HG03066 (cell line): ENCODE measurements at regions not wholly inside any gene's neighbourhood (a gene's known extent, or its start where the extent isn't known, plus 50 kb on each side); places are given as distances from the start of the nearest gene placed in this dataset.

ENCODE experiments used
- ATAC-seq: cut with Tn5 transposase; IDR thresholded peaks from one replicate; pipeline ENCODE4 v1.9.1; 2021; ENCODE audit warnings: low read depth; ENCODE audit not compliant: unreplicated experiment

DNA sequence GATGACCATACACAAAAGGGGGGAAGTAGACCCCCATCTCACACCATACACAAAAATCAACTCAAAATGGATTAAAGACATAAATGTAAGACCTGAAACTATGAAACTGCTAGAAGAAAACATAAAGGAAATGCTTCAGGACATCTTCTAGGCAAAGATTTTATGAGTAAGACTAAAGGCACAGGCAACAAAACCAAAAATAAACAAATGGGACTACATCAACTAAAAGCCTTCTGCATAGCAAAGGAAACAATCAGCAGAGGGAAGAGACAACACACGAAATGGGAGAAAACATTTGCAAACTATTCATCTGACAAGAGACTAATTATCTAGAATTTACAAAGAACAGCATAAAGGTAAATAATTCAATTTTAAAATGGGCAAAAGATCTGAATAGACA, 152.1 kb downstream of the AXIN2 start:
- no peak for ATAC-seq

DNA sequence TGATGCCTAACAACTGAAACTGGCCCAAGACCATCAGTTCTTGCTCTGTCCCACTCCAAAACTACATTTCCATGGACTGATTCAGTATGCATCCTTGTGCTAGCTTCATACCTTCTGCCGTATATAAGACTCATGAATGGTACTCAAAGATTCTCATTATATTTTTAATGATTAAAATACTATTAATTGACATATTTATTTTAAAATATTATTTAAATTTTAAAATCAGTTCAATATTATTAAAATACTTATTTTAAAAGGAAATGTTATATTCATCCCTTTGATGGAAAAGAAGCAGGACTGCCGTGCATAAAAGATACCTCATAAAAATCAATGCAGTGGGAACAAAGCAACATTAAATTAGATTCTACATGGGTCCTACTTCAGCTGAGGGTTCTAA, 153.4 kb downstream of the AXIN2 start:
- ATAC-seq: no peak

GRCh38 chr17:65407017-65407416, 154.4 kb downstream of the AXIN2 start:
- ATAC-seq: no peak

DNA sequence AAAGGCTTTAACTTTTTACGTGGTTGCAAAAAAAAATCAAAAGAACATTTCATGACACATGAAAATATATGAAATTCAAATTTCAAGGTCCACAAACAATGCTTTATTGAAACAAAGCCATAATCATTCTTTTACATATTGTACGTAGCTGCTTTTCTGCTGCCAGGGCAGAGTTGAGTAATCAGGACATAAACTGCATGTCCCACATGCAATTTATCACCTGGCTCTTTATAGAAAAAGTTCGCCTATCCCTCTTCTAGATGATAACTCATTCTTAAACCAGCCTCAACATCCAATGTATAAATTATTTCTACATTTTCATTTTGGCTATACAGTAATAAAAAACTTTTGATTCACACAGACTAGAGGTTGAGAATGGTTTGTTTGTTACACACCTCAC, 154.9 kb downstream of the AXIN2 start:
- no peak for ATAC-seq

DNA sequence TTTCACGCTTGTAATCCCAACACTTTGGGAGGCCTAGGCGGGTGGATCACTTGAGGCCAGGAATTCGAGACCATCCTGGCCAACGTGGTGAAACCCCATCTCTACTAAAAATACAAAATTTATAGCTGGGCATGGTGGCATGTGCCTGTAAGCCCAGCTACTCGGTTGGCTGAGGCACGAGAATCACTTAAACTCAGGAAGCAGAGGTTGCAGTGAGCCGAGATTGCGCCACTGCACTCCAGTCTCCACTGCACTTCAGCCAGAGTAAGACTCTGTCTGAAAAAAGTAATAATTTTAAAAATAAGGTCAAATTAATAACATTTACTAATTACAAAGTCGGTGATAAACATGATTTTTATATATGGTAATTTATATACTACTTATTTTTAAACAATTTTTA, 155.9 kb downstream of the AXIN2 start:
- no peak for ATAC-seq

GRCh38 chr17:65404761-65405160, 156.7 kb downstream of the AXIN2 start:
- ATAC-seq: no peak

DNA sequence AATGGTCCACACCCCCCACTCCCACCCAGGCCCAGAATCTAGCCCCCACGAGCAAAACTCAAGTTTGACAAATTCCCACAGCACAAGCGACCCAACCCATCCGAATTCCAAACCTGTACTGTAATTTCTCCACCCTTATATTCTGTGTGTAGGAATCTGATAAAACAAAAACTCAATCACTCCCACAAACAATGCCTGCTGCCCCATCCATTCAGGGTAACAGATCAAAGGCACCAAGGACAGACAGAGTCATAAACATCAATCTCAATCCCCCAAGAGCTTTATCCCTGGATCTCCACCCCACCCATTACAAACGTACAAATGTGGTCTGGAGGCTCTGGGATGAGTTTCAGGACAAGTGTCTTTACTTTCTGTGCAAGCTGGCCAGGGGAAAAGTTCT, 157.8 kb downstream of the AXIN2 start:
- no peak for ATAC-seq

DNA sequence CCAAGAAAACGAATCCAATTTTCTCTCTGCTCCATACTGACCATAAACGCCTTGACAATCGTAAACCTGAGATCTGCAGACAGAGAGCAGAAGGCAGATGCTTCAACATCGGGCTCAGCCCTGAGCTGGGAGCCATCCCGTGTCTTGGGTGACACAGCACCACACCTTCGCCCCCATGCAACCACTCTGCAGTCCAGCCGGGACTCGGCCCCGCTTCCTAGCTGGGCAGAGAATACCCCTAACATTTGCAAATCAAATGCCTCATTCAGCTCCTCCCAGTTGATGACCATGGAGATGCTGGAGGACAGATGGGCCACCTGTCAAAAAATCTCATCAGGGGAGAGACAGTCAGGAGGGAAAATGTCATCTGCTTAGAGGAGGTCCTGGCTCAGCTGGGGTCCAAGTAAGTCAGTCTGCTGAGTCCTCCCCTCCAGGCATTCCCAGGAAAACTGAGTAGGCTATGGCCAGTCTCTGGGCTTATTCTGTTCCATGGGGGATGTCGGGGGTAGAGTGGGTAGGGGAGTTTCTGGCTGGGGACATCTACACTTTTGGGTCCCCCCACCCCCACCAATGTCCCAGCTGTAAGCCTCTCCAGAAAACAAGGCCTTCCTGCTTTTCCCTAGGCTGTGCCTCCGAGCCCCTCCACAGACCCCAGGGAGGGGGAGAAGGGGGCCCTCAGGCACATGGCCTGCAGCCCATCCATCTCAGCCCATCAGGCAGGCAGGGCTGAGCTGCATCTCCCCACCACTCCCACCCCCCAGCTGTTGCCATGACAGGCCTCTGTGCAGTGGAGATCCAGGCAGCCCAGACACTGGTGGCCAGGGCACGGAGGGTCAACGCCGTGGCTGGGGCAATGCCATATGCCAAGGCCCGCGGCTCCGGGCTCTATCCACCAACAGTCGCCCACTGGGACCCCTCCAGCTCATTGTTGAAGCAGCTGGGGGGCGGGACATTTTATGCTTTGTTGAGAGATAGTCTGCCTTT, 158.6 kb downstream of the AXIN2 start:
- ATAC-seq: no peak

DNA sequence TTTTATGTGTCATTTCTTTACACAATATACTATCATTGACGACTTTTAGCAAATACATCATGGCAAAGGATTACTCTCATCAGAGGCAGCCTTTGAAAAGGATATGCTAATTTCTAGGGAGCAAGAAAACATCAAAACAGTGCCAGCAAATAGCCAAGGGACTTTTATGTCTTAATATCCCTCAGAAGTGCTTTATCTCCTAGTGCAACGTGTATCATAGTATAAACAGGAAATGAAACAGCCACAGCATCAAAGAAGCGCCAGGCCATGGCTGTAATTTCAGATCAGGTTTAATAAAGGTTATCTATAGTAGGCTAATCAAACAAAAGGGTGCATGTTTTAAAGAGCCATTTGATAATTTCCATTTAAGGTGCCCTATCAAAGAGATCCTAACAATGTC, 159.9 kb downstream of the AXIN2 start:
- ATAC-seq: no peak

- no peak for ATAC-seq
Measured at GRCh38 chr17:65400701-65401100, 160.7 kb downstream of the AXIN2 start.

- ATAC-seq: no peak
Measured at GRCh38 chr17:65398040-65398787, 163.2 kb downstream of the AXIN2 start.

- no peak for ATAC-seq
Measured at GRCh38 chr17:65395924-65396323, 165.5 kb downstream of the AXIN2 start.

DNA sequence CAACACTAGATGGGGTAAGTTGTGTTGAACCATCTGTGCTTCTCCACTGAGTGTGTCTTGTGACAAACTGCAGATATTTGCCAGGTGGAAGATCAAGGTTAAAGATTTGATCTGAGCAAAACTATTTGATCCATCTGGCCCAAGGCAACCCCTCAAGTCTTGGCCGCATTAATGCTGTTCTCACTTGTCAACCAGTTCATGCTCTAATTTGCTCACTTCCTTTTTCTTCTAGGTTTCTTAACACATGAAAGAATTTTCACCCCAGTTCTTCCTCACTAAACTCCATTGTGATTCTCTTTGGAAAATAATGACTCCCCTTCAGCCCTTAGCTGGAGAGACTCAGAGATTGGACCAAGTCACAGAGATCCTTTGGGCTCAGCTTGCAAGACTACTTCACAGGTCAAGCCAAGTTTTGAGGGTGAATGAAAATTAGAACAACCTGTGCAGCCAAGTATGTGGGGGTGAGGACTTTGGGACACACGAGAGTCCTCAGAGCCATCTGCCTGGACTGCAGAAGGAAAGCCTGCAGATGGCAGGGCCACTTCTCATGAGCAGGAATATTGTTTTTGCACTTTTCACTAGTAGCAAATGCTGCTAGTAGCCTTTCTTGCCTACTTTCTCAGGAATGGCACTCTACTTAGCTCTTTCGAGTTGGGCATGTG, 166.5 kb downstream of the AXIN2 start:
- ATAC-seq: no peak

GRCh38 chr17:65393514-65393913, 167.9 kb downstream of the AXIN2 start:
- no peak for ATAC-seq

GRCh38 chr17:65389949-65390348, 171.5 kb downstream of the AXIN2 start:
- ATAC-seq: no peak

GRCh38 chr17:65389426-65389825, 172.0 kb downstream of the AXIN2 start:
- no peak for ATAC-seq

- ATAC-seq: no peak
Measured at GRCh38 chr17:65388911-65389310, 172.5 kb downstream of the AXIN2 start.

- no peak for ATAC-seq
Measured at GRCh38 chr17:65387322-65387721, 174.1 kb downstream of the AXIN2 start.

DNA sequence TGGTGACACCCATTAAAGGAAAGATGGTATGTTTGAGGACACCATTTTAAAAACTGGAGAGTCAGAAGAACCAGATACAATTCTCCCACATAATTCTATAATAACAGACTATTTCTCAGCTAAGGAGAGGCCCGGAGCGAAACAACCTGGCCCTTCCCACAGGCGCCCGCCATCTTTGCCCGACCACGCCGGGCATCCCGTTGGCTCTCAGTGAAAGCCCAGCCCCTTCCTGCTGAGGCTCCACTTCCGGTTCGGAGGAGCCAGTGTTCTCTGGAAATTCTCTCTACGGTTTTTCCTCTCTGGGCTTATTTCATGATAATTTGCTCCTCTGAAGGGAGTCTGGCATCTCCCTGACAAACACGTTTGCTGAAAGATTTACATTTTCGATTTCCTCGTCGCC, 175.7 kb downstream of the AXIN2 start:
- ATAC-seq: no peak

- ATAC-seq: no peak
Measured at GRCh38 chr17:65385071-65385470, 176.4 kb downstream of the AXIN2 start.

GRCh38 chr17:65381152-65381551, 180.3 kb downstream of the AXIN2 start:
- no peak for ATAC-seq
